Thoracic aorta (tissue), 2 donors: ENCODE measurements at regions not wholly inside any gene's neighbourhood (a gene's known extent, or its start where the extent isn't known, plus 50 kb on each side); places are given as distances from the start of the nearest gene placed in this dataset.

Experiments used
- ATAC-seq: fragments of 150-250 bp; one replicate; pipeline ENCODE4 v1.8.0; 2017; ENCODE audit warnings: low read depth; ENCODE audit not compliant: insufficient number of reproducible peaks, low FRiP score
- DNase-seq: peaks from one replicate; pipeline ENCODE4 v3.0.0-alpha.2; 2020; ENCODE audit warnings: low spot score
- H3K27ac ChIP-seq, 2 donors: fragments of 200-600 bp; sonication (generic); 1 replicate in 1 of 2; 2 replicates in 1 of 2; pipeline ENCODE4 v1.5.1; 2016; ENCODE audit warnings: mild to moderate bottlenecking in 2 of 2, moderate library complexity in 2 of 2
- H3K27me3 ChIP-seq: fragments of 200-600 bp; sonication (generic); replicated peaks from 2 replicates; pipeline ENCODE4 v1.6.0; 2016; ENCODE audit warnings: mild to moderate bottlenecking; ENCODE audit not compliant: insufficient read depth
- H3K36me3 ChIP-seq: fragments of 200-600 bp; sonication (generic); one replicate; pipeline ENCODE4 v1.5.1; 2016
- H3K4me1 ChIP-seq, 2 donors: fragments of 200-600 bp; sonication (generic); 1 replicate in 1 of 2; 2 replicates in 1 of 2; pipeline versions ENCODE4 v1.5.1 to v1.6.0; 2016; ENCODE audit warnings: low read depth in 2 of 2, mild to moderate bottlenecking in 1 of 2; ENCODE audit not compliant: control insufficient read depth in 1 of 2
- H3K4me3 ChIP-seq: fragments of 200-600 bp; sonication (generic); 2 replicates; pipeline ENCODE4 v1.5.1; 2016; ENCODE audit warnings: mild to moderate bottlenecking
- H3K9me3 ChIP-seq: fragments of 200-600 bp; sonication (generic); 2 replicates; pipeline ENCODE4 v1.5.1; 2016
- TF ChIP-seq, protein P1 (sequence below): fragments of 200-600 bp; sonication (generic); IDR thresholded peaks from one replicate; pipeline ENCODE4 v1.5.1; 2019; ENCODE audit warnings: antibody characterized with exemption

GRCh38 chr3:147312786-147313280 lies 93.5 kb downstream of the ZIC4 start:
- H3K27me3 ChIP-seq, result no peaks in the 10 kb centered on the region
- no peak overlapping the region for H3K27ac ChIP-seq
- H3K4me3 ChIP-seq, result no peak overlapping the region
- no peaks in the 10 kb centered on the region for H3K9me3 ChIP-seq
- no peaks in the 10 kb centered on the region for H3K36me3 ChIP-seq
- TF ChIP-seq, protein P1, sequence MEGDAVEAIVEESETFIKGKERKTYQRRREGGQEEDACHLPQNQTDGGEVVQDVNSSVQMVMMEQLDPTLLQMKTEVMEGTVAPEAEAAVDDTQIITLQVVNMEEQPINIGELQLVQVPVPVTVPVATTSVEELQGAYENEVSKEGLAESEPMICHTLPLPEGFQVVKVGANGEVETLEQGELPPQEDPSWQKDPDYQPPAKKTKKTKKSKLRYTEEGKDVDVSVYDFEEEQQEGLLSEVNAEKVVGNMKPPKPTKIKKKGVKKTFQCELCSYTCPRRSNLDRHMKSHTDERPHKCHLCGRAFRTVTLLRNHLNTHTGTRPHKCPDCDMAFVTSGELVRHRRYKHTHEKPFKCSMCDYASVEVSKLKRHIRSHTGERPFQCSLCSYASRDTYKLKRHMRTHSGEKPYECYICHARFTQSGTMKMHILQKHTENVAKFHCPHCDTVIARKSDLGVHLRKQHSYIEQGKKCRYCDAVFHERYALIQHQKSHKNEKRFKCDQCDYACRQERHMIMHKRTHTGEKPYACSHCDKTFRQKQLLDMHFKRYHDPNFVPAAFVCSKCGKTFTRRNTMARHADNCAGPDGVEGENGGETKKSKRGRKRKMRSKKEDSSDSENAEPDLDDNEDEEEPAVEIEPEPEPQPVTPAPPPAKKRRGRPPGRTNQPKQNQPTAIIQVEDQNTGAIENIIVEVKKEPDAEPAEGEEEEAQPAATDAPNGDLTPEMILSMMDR, result no peak
- no peak for DNase-seq
- H3K4me1 ChIP-seq, result no peaks in the 10 kb centered on the region
- ATAC-seq, result no peak

- no peak for ATAC-seq
- Histone ChIP-seq H3K9me3 (no peaks in the 10 kb centered on the region), H3K36me3 (no peaks in the 10 kb centered on the region), H3K27ac (no peak overlapping the region), H3K27me3 (no peaks in the 10 kb centered on the region), H3K4me3 (no peak overlapping the region), H3K4me1 (no peaks in the 10 kb centered on the region)
- no peak for DNase-seq
- TF ChIP-seq, protein P1, result no peak
Measured at GRCh38 chr3:147311716-147312115, 94.6 kb downstream of the ZIC4 start.

GRCh38 chr3:147305533-147306250 lies 100.7 kb downstream of the ZIC4 start:
- DNase-seq, result no peak
- Histone ChIP-seq H3K27me3 (no peaks in the 10 kb centered on the region), H3K36me3 (no peaks in the 10 kb centered on the region), H3K27ac (no peak overlapping the region), H3K4me3 (no peak overlapping the region), H3K4me1 (no peaks in the 10 kb centered on the region), H3K9me3 (no peaks in the 10 kb centered on the region)
- no peak for ATAC-seq
- TF ChIP-seq, protein P1, result no peak

- Histone ChIP-seq H3K27ac (no peak overlapping the region), H3K4me3 (no peak overlapping the region), H3K27me3 (no peaks in the 10 kb centered on the region), H3K36me3 (no peaks in the 10 kb centered on the region), H3K4me1 (no peaks in the 10 kb centered on the region), H3K9me3 (no peaks in the 10 kb centered on the region)
- DNase-seq, result no peak
- no peak for ATAC-seq
- TF ChIP-seq, protein P1, result no peak
Measured at GRCh38 chr3:147304756-147305155, 101.6 kb downstream of the ZIC4 start.

GRCh38 chr3:147301781-147302180 lies 104.6 kb downstream of the ZIC4 start:
- H3K4me1 ChIP-seq, result no peaks in the 10 kb centered on the region
- H3K9me3 ChIP-seq, result no peaks in the 10 kb centered on the region
- no peaks in the 10 kb centered on the region for H3K27me3 ChIP-seq
- ATAC-seq (no peak), DNase-seq (no peak)
- H3K4me3 ChIP-seq, result no peak overlapping the region
- no peak overlapping the region for H3K27ac ChIP-seq
- H3K36me3 ChIP-seq, result no peaks in the 10 kb centered on the region
- TF ChIP-seq, protein P1, result no peak
